ENCODE measurements at regions not wholly inside any gene's neighbourhood (a gene's known extent, or its start where the extent isn't known, plus 50 kb on each side); places are given as distances from the start of the nearest gene placed in this dataset.

- no peak for DNase-seq (ENCODE audit: low read depth in 2 of 2)
Measured at GRCh38 chr6:165722022-165722421, 59.0 kb upstream of the PDE10A start.

GRCh38 chr6:165721356-165721755 is 58.3 kb upstream of the PDE10A start:
- no peak for DNase-seq (ENCODE audit: low read depth in 2 of 2)

GRCh38 chr6:165718491-165718891 is 55.5 kb upstream of the PDE10A start:
- no peak for DNase-seq (ENCODE audit: low read depth in 2 of 2)

- DNase-seq (ENCODE audit: low read depth in 2 of 2): no peak
Measured at GRCh38 chr6:165717732-165718465, 54.9 kb upstream of the PDE10A start.

- no peak for DNase-seq (ENCODE audit: low read depth in 2 of 2)
Measured at GRCh38 chr6:165716886-165717285, 53.8 kb upstream of the PDE10A start.

GRCh38 chr6:165715428-165715827 is 52.4 kb upstream of the PDE10A start:
- DNase-seq (ENCODE audit: low read depth in 2 of 2): no peak

- no peak for DNase-seq (ENCODE audit: low read depth in 2 of 2)
Measured at GRCh38 chr6:165714907-165715306, 51.9 kb upstream of the PDE10A start.

- DNase-seq (ENCODE audit: low read depth in 2 of 2): no peak
Measured at GRCh38 chr6:165713845-165714466, 50.9 kb upstream of the PDE10A start.
